Left lung (tissue), 4 donors: ENCODE measurements at regions not wholly inside any gene's neighbourhood (a gene's known extent, or its start where the extent isn't known, plus 50 kb on each side); places are given as distances from the start of the nearest gene placed in this dataset.

Source experiments
- ATAC-seq: fragments of 200-7000 bp; cut with Tn5 transposase; one replicate; pipeline ENCODE4 v1.9.1; 2020; ENCODE audit warnings: moderate library complexity
- DNase-seq, 4 donors: peaks; one replicate each; pipeline ENCODE4 v3.0.0-alpha.2; 2013 to 2020
- H3K27ac ChIP-seq, 2 donors: fragments of 200-600 bp; sonication (generic) in 1 of 2; one replicate each; pipeline versions ENCODE4 v1.5.0 to v1.8.0; 2020 to 2021
- H3K27me3 ChIP-seq, 2 donors: fragments of 200-600 bp; sonication (generic) in 1 of 2; one replicate each; pipeline versions ENCODE4 v1.5.0 to v1.8.0; 2020 to 2021
- H3K36me3 ChIP-seq, 2 donors: fragments of 200-600 bp; sonication (generic) in 1 of 2; one replicate each; pipeline versions ENCODE4 v1.5.0 to v1.8.0; 2020 to 2021
- H3K4me1 ChIP-seq, 2 donors: fragments of 200-600 bp; one replicate each; pipeline ENCODE4 v1.8.0; 2021
- H3K4me3 ChIP-seq, 2 donors: fragments of 200-600 bp; sonication (generic) in 1 of 2; one replicate each; pipeline versions ENCODE4 v1.5.0 to v1.8.0; 2020 to 2021; ENCODE audit warnings: mild to moderate bottlenecking in 1 of 2
- H3K9me3 ChIP-seq, 2 donors: fragments of 200-600 bp; sonication (generic) in 1 of 2; one replicate each; pipeline versions ENCODE4 v1.5.0 to v1.8.0; 2020 to 2021
- intact Hi-C, 2 donors: fragments of 100-400 bp; cut with DNase I; formaldehyde crosslinking; loops; one replicate each; pipeline versions ENCODE4 v1.11.2 to v1.14.2; 2022
- TF ChIP-seq, protein P1 (sequence below), 2 donors: fragments of 200-600 bp; sonication (generic) in 1 of 2; IDR thresholded peaks; one replicate each; pipeline versions ENCODE4 v1.5.0 to v1.8.0; 2021; ENCODE audit warnings: antibody characterized with exemption in 2 of 2
- donor health status: DM: no; HTN: yes; CAD: no.
- donor health status: DM: no; HTN: no; CAD: no.

DNA sequence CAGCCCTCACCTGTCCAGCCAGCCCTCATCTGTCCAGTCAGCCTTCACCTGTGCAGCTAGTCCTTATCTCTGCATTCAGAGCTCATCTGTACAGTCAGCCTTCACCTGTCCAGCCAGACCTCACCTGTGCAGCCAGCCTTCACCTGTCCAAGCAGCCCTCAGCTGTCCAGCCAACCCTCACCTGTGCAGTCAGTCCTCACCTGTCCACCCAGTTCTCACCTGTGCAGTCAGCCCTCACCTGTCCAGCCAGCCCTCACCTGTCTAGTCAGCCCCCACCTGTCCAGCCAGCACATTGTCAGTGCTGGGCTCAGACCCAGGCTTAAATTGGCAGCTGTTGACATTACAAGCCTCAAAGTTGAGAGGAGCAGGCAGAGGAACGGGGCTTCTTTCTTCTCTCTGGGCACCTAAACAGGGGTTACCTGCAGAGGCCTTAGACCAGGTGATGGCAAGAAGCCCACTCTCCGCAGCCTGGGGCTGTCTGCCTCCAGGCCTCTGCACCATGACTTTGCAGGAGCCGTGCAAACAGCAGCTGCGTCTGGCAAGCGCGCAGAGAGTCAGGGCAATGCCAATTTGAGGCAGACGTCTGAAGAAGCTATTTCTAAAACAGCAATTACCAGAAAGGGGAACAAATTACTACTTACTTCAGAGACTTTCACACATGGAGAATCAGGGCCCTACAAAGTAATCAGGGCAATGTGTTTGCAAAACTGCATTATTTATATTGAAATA, 506.1 kb downstream of the NPHP4 start:
- intact Hi-C loops = no loop called here
- DNase-seq (no peak), ATAC-seq (no peak)
- Histone ChIP-seq H3K27ac (no peak overlapping the region), H3K36me3 (no peaks in the 10 kb centered on the region), H3K9me3 (no peaks in the 10 kb centered on the region), H3K4me3 (no peak overlapping the region), H3K4me1 (no peaks in the 10 kb centered on the region), H3K27me3 (peaks cover 0 to 65% of the 10 kb centered on the region in 2 donors)
- TF ChIP-seq, protein P1, sequence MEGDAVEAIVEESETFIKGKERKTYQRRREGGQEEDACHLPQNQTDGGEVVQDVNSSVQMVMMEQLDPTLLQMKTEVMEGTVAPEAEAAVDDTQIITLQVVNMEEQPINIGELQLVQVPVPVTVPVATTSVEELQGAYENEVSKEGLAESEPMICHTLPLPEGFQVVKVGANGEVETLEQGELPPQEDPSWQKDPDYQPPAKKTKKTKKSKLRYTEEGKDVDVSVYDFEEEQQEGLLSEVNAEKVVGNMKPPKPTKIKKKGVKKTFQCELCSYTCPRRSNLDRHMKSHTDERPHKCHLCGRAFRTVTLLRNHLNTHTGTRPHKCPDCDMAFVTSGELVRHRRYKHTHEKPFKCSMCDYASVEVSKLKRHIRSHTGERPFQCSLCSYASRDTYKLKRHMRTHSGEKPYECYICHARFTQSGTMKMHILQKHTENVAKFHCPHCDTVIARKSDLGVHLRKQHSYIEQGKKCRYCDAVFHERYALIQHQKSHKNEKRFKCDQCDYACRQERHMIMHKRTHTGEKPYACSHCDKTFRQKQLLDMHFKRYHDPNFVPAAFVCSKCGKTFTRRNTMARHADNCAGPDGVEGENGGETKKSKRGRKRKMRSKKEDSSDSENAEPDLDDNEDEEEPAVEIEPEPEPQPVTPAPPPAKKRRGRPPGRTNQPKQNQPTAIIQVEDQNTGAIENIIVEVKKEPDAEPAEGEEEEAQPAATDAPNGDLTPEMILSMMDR (IDR thresholded peaks at IDR 0.05) = no peak

DNA sequence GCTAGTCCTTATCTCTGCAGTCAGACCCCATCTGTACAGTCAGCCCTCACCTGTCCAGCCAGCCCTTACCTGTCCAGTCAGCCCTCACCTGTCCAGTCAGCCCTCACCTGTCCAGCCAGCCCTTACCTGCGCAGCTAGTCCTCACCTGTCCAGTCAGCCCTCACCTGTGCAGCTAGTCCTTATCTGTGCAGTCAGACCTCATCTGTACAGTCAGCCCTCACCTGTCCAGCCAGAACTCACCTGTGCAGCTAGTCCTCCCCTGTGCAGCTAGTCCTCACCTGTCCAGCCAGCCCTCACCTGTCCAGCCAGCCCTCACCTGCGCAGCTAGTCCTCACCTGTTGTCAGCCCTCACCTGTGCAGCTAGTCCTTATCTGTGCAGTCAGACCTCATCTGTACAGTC, 506.8 kb downstream of the NPHP4 start:
- DNase-seq (no peak), ATAC-seq (no peak)
- Histone ChIP-seq H3K9me3 (no peaks in the 10 kb centered on the region), H3K4me1 (no peaks in the 10 kb centered on the region), H3K36me3 (no peaks in the 10 kb centered on the region), H3K27ac (no peak overlapping the region), H3K4me3 (no peak overlapping the region), H3K27me3 (peaks cover 0 to 63% of the 10 kb centered on the region in 2 donors)
- TF ChIP-seq, protein P1 (IDR thresholded peaks at IDR 0.05) = no peak
- intact Hi-C loops = no loop called here

DNA sequence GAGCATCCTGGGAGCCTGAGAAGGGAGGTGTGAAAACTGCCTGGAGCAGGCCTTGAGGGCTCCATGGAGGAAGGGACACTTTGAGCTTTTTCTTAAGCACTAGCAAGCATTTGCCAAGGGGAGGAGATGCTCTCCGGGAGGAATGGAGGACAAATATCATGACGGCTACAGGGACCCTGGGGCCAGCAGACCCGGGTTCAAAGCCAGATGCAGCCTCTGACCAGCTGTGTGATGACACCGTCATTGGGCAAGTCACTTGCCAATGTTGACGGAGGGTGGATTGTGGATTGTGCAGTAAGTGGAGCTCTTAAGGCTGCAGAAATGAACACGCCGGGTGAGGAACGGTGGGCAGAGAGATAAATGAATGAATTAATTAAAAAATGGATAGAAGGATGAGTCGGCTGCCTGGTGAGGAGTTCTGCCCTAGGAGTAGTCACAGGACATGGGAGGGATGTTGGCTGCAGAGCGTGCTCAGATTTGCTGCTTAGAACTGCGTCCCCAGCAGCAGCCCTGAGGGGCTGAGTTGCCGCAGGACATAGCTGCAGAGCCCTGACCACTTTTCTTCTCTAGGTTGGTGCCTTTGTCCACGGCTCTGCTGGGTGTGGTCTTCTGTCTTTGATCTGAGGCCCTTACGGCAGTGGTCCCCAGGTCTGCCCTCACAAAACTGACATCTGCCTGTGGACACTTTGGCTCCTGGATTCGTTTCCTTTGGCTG, 507.6 kb downstream of the NPHP4 start:
- Histone ChIP-seq H3K4me1 (no peaks in the 10 kb centered on the region), H3K27ac (no peak overlapping the region), H3K27me3 (peaks cover 0 to 71% of the 10 kb centered on the region in 2 donors), H3K4me3 (no peak overlapping the region), H3K9me3 (no peaks in the 10 kb centered on the region), H3K36me3 (no peaks in the 10 kb centered on the region)
- DNase-seq (no peak), ATAC-seq (no peak)
- TF ChIP-seq, protein P1 (IDR thresholded peaks at IDR 0.05) = no peak
- intact Hi-C loops = no loop called here

GRCh38 chr1:5481889-5482288, 510.3 kb downstream of the NPHP4 start:
- Histone ChIP-seq H3K4me3 (no peak overlapping the region), H3K4me1 (no peaks in the 10 kb centered on the region), H3K9me3 (no peaks in the 10 kb centered on the region), H3K27me3 (peaks cover 0 to 85% of the 10 kb centered on the region in 2 donors), H3K36me3 (no peaks in the 10 kb centered on the region), H3K27ac (no peak overlapping the region)
- intact Hi-C loops = no loop called here
- no peak for ATAC-seq
- TF ChIP-seq, protein P1 (IDR thresholded peaks at IDR 0.05) = no peak
- DNase-seq = no peak

GRCh38 chr1:5480906-5481305, 511.3 kb downstream of the NPHP4 start:
- TF ChIP-seq, protein P1 (IDR thresholded peaks at IDR 0.05) = no peak
- peaks cover 0 to 82% of the 10 kb centered on the region in 2 donors for H3K27me3 ChIP-seq
- intact Hi-C loops = no loop called here
- no peaks in the 10 kb centered on the region for H3K4me1 ChIP-seq
- ATAC-seq = no peak
- H3K36me3 ChIP-seq = no peaks in the 10 kb centered on the region
- no peak for DNase-seq
- no peak overlapping the region for H3K27ac ChIP-seq
- H3K9me3 ChIP-seq = no peaks in the 10 kb centered on the region
- H3K4me3 ChIP-seq = no peak overlapping the region
